ENCODE measurements at regions not wholly inside any gene's neighbourhood (a gene's known extent, or its start where the extent isn't known, plus 50 kb on each side); places are given as distances from the start of the nearest gene placed in this dataset.
"Not testable (repeated sequence)": the region's sequence is repeated elsewhere in the genome, so short reads cannot be mapped to it uniquely, and the experiment has no call there.

- not testable (repeated sequence) for DNase-seq (ENCODE audit: extremely low read depth in 1 of 11, low read depth in 9 of 11, low spot score in 4 of 11)
These were observed 742.5 kb downstream of the SPATA31A1 start for GRCh38 chr9:40097992-40098391.

- peak in 2 of 11 donors; percentile 11 to 48 for DNase-seq (ENCODE audit: extremely low read depth in 1 of 11, low read depth in 9 of 11, low spot score in 4 of 11)
These were observed 750.7 kb downstream of the SPATA31A1 start for GRCh38 chr9:40106003-40106782.

- not testable (repeated sequence) for DNase-seq (ENCODE audit: extremely low read depth in 1 of 11, low read depth in 9 of 11, low spot score in 4 of 11)
These were observed 751.3 kb downstream of the SPATA31A1 start for GRCh38 chr9:40106783-40107248.

GRCh38 chr9:40107251-40107650 lies 751.8 kb downstream of the SPATA31A1 start:
- not testable (repeated sequence) for DNase-seq (ENCODE audit: extremely low read depth in 1 of 11, low read depth in 9 of 11, low spot score in 4 of 11)

- DNase-seq (ENCODE audit: extremely low read depth in 1 of 11, low read depth in 9 of 11, low spot score in 4 of 11), result not testable (repeated sequence)
These were observed 753.0 kb downstream of the SPATA31A1 start for GRCh38 chr9:40108465-40108864.

- not testable (repeated sequence) for DNase-seq (ENCODE audit: extremely low read depth in 1 of 11, low read depth in 9 of 11, low spot score in 4 of 11)
These were observed 755.3 kb downstream of the SPATA31A1 start for GRCh38 chr9:40110751-40111150.

GRCh38 chr9:40111571-40111970 lies 756.1 kb downstream of the SPATA31A1 start:
- not testable (repeated sequence) for DNase-seq (ENCODE audit: extremely low read depth in 1 of 11, low read depth in 9 of 11, low spot score in 4 of 11)

GRCh38 chr9:40130598-40130997 lies 775.1 kb downstream of the SPATA31A1 start:
- not testable (repeated sequence) for DNase-seq (ENCODE audit: extremely low read depth in 1 of 11, low read depth in 9 of 11, low spot score in 4 of 11)

- not testable (repeated sequence) for DNase-seq (ENCODE audit: extremely low read depth in 1 of 11, low read depth in 9 of 11, low spot score in 4 of 11)
These were observed 813.7 kb downstream of the SPATA31A1 start for GRCh38 chr9:40169204-40169603.

- not testable (repeated sequence) for DNase-seq (ENCODE audit: extremely low read depth in 1 of 11, low read depth in 9 of 11, low spot score in 4 of 11)
These were observed 817.8 kb downstream of the SPATA31A1 start for GRCh38 chr9:40173316-40173715.

GRCh38 chr9:40174035-40174434 lies 818.6 kb downstream of the SPATA31A1 start:
- not testable (repeated sequence) for DNase-seq (ENCODE audit: extremely low read depth in 1 of 11, low read depth in 9 of 11, low spot score in 4 of 11)

GRCh38 chr9:40177403-40177802 lies 821.9 kb downstream of the SPATA31A1 start:
- DNase-seq (ENCODE audit: extremely low read depth in 1 of 11, low read depth in 9 of 11, low spot score in 4 of 11), result peak in 1 of 11 donors; percentile 1

- not testable (repeated sequence) for DNase-seq (ENCODE audit: extremely low read depth in 1 of 11, low read depth in 9 of 11, low spot score in 4 of 11)
These were observed 835.9 kb downstream of the SPATA31A1 start for GRCh38 chr9:40191403-40191802.

GRCh38 chr9:40192162-40192561 lies 836.7 kb downstream of the SPATA31A1 start:
- DNase-seq (ENCODE audit: extremely low read depth in 1 of 11, low read depth in 9 of 11, low spot score in 4 of 11), result not testable (repeated sequence)

GRCh38 chr9:40196165-40196714 lies 840.8 kb downstream of the SPATA31A1 start:
- DNase-seq (ENCODE audit: extremely low read depth in 1 of 11, low read depth in 9 of 11, low spot score in 4 of 11), result not testable (repeated sequence)

- not testable (repeated sequence) for DNase-seq (ENCODE audit: extremely low read depth in 1 of 11, low read depth in 9 of 11, low spot score in 4 of 11)
These were observed 841.3 kb downstream of the SPATA31A1 start for GRCh38 chr9:40196803-40197202.

- DNase-seq (ENCODE audit: extremely low read depth in 1 of 11, low read depth in 9 of 11, low spot score in 4 of 11), result not testable (repeated sequence)
These were observed 866.2 kb downstream of the SPATA31A1 start for GRCh38 chr9:40221596-40222233.

- DNase-seq (ENCODE audit: extremely low read depth in 1 of 11, low read depth in 9 of 11, low spot score in 4 of 11), result peak in 2 of 11 donors; percentile 0 to 8
These were observed 867.2 kb downstream of the SPATA31A1 start for GRCh38 chr9:40222617-40223200.

- not testable (repeated sequence) for DNase-seq (ENCODE audit: extremely low read depth in 1 of 11, low read depth in 9 of 11, low spot score in 4 of 11)
These were observed 867.9 kb downstream of the SPATA31A1 start for GRCh38 chr9:40223353-40223752.

Measured in renal cortex interstitium (tissue), 11 donors.